SK-N-SH (cell line): ENCODE measurements at regions not wholly inside any gene's neighbourhood (a gene's known extent, or its start where the extent isn't known, plus 50 kb on each side); places are given as distances from the start of the nearest gene placed in this dataset.

Experiments used
- CTCF ChIA-PET: fragments of 300-600, 350-600 bp; formaldehyde crosslinking; extraction: SDS; loops from one replicate; lab custom pipeline; 2021; lab: Yijun Ruan, JAX
- POLR2A ChIA-PET: fragments of 350-600 bp; sonication (Branson Sonifier 250); formaldehyde crosslinking; extraction: SDS; loops from one replicate; lab custom pipeline; 2020; ENCODE audit warnings: antibody characterized with exemption, inconsistent platforms; lab: Yijun Ruan, JAX
- DNase-seq: peaks from one replicate; pipeline ENCODE4 v3.0.0; 2012
- H2AFZ ChIP-seq: fragments of 200-600 bp; sonication (generic); 2 replicates; pipeline ENCODE4 v1.8.1; 2016; ENCODE audit warnings: antibody characterized with exemption, mild to moderate bottlenecking, low read depth
- H3F3A ChIP-seq: fragments of 200-600 bp; sonication (generic); replicated peaks from 2 replicates; pipeline ENCODE3; 2016; ENCODE audit warnings: antibody characterized with exemption, mild to moderate bottlenecking; ENCODE audit not compliant: insufficient read depth
- H3K27ac ChIP-seq, 2 experiments: fragments of 200-500 bp in 1 of 2; fragments of 200-600 bp in 1 of 2; sonication (Bioruptor generic) in 1 of 2; sonication (generic), shearing (Covaris generic) in 1 of 2; 2 replicates each; pipeline versions ENCODE4 v1.5.1 to v1.6.1; 2014 to 2016; ENCODE audit warnings: low read depth in 2 of 2, inconsistent platforms in 1 of 2, low read length in 1 of 2, mild to moderate bottlenecking in 1 of 2, mixed read lengths in 1 of 2
- H3K27me3 ChIP-seq: fragments of 200-600 bp; sonication (generic), shearing (Covaris generic); 2 replicates; pipeline ENCODE4 v1.6.1; 2016; ENCODE audit warnings: mixed run types; ENCODE audit not compliant: insufficient read depth
- H3K36me3 ChIP-seq, 2 experiments: fragments of 200-500 bp in 1 of 2; fragments of 200-600 bp in 1 of 2; sonication (Bioruptor generic) in 1 of 2; sonication (generic) in 1 of 2; replicated peaks in 1 of 2; 2 replicates each; pipeline versions ENCODE3 to v1.5.1; 2014 to 2016; ENCODE audit warnings: low read length in 1 of 2, mild to moderate bottlenecking in 1 of 2; ENCODE audit not compliant: insufficient read depth in 2 of 2, control insufficient read depth in 1 of 2
- H3K4me1 ChIP-seq, 2 experiments: fragments of 200-500 bp in 1 of 2; fragments of 200-600 bp in 1 of 2; sonication (Bioruptor generic) in 1 of 2; sonication (generic), shearing (Covaris generic) in 1 of 2; 2 replicates each; pipeline versions ENCODE4 v1.5.1 to v1.6.1; 2014 to 2016; ENCODE audit warnings: low read depth in 1 of 2, low read length in 1 of 2, mixed run types in 1 of 2; ENCODE audit not compliant: insufficient read depth in 2 of 2, control insufficient read depth in 1 of 2
- H3K4me2 ChIP-seq: fragments of 200-600 bp; sonication (generic), shearing (Covaris generic); 2 replicates; pipeline ENCODE4 v1.6.1; 2017; ENCODE audit warnings: mixed run types
- H3K4me3 ChIP-seq, 2 experiments: fragments of 200-500 bp in 1 of 2; fragments of 200-600 bp in 1 of 2; sonication (Bioruptor generic) in 1 of 2; sonication (generic), shearing (Covaris generic) in 1 of 2; 2 replicates each; pipeline versions ENCODE4 v1.5.1 to v1.8.1; 2014 to 2016; ENCODE audit warnings: low read depth in 2 of 2, inconsistent platforms in 1 of 2, low read length in 1 of 2, mild to moderate bottlenecking in 1 of 2, mixed read lengths in 1 of 2, moderate library complexity in 1 of 2
- H3K79me2 ChIP-seq: fragments of 200-600 bp; sonication (generic); 2 replicates; pipeline ENCODE4 v1.8.1; 2017; ENCODE audit warnings: mild to moderate bottlenecking; ENCODE audit not compliant: insufficient read depth
- H3K9ac ChIP-seq: fragments of 200-600 bp; sonication (generic); 2 replicates; pipeline ENCODE4 v1.6.1; 2017; ENCODE audit warnings: mixed run types
- H3K9me2 ChIP-seq: fragments of 200-600 bp; sonication (generic); 2 replicates; pipeline ENCODE4 v1.6.1; 2017; ENCODE audit warnings: mixed run types
- H3K9me3 ChIP-seq: fragments of 200-600 bp; sonication (generic); 2 replicates; pipeline ENCODE4 v1.6.1; 2017; ENCODE audit warnings: mixed run types, mild to moderate bottlenecking, moderate library complexity
- H4K20me1 ChIP-seq: fragments of 200-600 bp; sonication (generic); 2 replicates; pipeline ENCODE4 v1.6.1; 2017; ENCODE audit warnings: mild to moderate bottlenecking, mixed run types; ENCODE audit not compliant: insufficient read depth
- CHD2 ChIP-seq: fragments of 150-350 bp; IDR thresholded peaks from 2 replicates; pipeline ENCODE4 v1.6.1; 2018; ENCODE audit warnings: low read length; ENCODE audit not compliant: partially characterized antibody
- CTCF ChIP-seq: fragments of 200-600 bp; sonication (generic); IDR thresholded peaks from 2 replicates; pipeline ENCODE4 v1.6.1; 2017; ENCODE audit warnings: antibody characterized with exemption, mild to moderate bottlenecking, moderate library complexity
- ELF1 ChIP-seq: IDR thresholded peaks from 2 replicates; pipeline ENCODE4 v1.4.0; 2012
- EZH2phosphoT487 ChIP-seq: fragments of 200-600 bp; sonication (generic); IDR thresholded peaks from 2 replicates; pipeline ENCODE4 v1.6.1; 2017; ENCODE audit warnings: low read depth, mixed run types, mild to moderate bottlenecking, antibody characterized with exemption, moderate library complexity, borderline replicate concordance
- GABPA ChIP-seq: IDR thresholded peaks from 2 replicates; pipeline ENCODE4 v1.4.0; 2012; ENCODE audit warnings: low read depth, mild to moderate bottlenecking
- GATA2 ChIP-seq: sonication (generic); formaldehyde crosslinking; IDR thresholded peaks from 2 replicates; pipeline ENCODE4 v1.5.0; 2020; ENCODE audit warnings: mild to moderate bottlenecking, missing genetic modification reagents
- IRF3 ChIP-seq: fragments of 150-350 bp; IDR thresholded peaks from 2 replicates; pipeline ENCODE4 v1.6.1; 2016; ENCODE audit warnings: mild to moderate bottlenecking, low read depth, low read length
- MAX ChIP-seq: IDR thresholded peaks from 2 replicates; pipeline ENCODE4 v1.4.0; 2012; ENCODE audit warnings: low read depth
- PBX3 ChIP-seq: IDR thresholded peaks from 2 replicates; pipeline ENCODE4; 2012
- POLR2AphosphoS5 ChIP-seq: IDR thresholded peaks from 2 replicates; pipeline ENCODE4 v1.6.1; 2012; ENCODE audit warnings: low read depth, low read length
- RAD21 ChIP-seq: IDR thresholded peaks from 2 replicates; pipeline ENCODE4 v1.6.1; 2012; ENCODE audit warnings: mild to moderate bottlenecking, low read length
- REST ChIP-seq: IDR thresholded peaks from 2 replicates; pipeline ENCODE4 v1.6.1; 2012; ENCODE audit warnings: mild to moderate bottlenecking, low read depth, low read length, moderate library complexity
- SMC3 ChIP-seq: IDR thresholded peaks from 2 replicates; pipeline ENCODE4 v1.6.1; 2012; ENCODE audit warnings: low read depth, low read length, improper control_type of control experiment
- USF1 ChIP-seq: IDR thresholded peaks from 2 replicates; pipeline ENCODE4 v1.4.0; 2012; ENCODE audit warnings: low read depth, borderline replicate concordance
- ZBTB33 ChIP-seq: IDR thresholded peaks from 2 replicates; pipeline ENCODE4 v1.4.0; 2012; ENCODE audit warnings: low read depth, borderline replicate concordance
- WGBS: methylation state at CpG from one replicate; pipeline ENCODE4 v1.1.6; 2017; ENCODE audit warnings: low lambda C conversion rate; 5-methylcytosine and 5-hydroxymethylcytosine counted together

GRCh38 chr1:88488237-88488636 lies 195.8 kb upstream of the PKN2 start:
- ChIA-PET POLR2A (no interaction called here), CTCF (no interaction called here)
- H3K27ac ChIP-seq = no peak overlapping the region
- no peak overlapping the region for H3K9ac ChIP-seq
- TF ChIP-seq EZH2phosphoT487 (no peak), RAD21 (no peak)
- no peak overlapping the region for H2AFZ ChIP-seq
- no peaks in the 10 kb centered on the region for H3K9me3 ChIP-seq
- H3K79me2 ChIP-seq = no peaks in the 10 kb centered on the region
- H3K27me3 ChIP-seq = no peaks in the 10 kb centered on the region; the same call in 1 of the 2 replicates
- no peak for DNase-seq
- H3K4me3 ChIP-seq = no peak overlapping the region
- no peaks in the 10 kb centered on the region for H3K4me1 ChIP-seq
- WGBS = 2% methylated on average over 4 of the region's 4 CpGs
- no peaks in the 10 kb centered on the region for H3K36me3 ChIP-seq
- H3K4me2 ChIP-seq = no peak overlapping the region
- H3F3A ChIP-seq = no peaks in the 10 kb centered on the region
- H3K9me2 ChIP-seq = no peaks in the 10 kb centered on the region
- no peaks in the 10 kb centered on the region for H4K20me1 ChIP-seq

- TF ChIP-seq GATA2 (no peak), SMC3 (no peak), CHD2 (no peak), ELF1 (no peak), CTCF (no peak), USF1 (no peak), ZBTB33 (no peak), POLR2AphosphoS5 (no peak), MAX (no peak), IRF3 (no peak), GABPA (no peak), PBX3 (no peak), REST (no peak)
- no peaks in the 10 kb centered on the region for H3K79me2 ChIP-seq
- ChIA-PET POLR2A (no interaction called here), CTCF (no interaction called here)
- no peak overlapping the region for H3K4me2 ChIP-seq
- no peak for DNase-seq
- H3K4me3 ChIP-seq = no peak overlapping the region
- no peaks in the 10 kb centered on the region for H3K4me1 ChIP-seq
- no peak overlapping the region for H3K27ac ChIP-seq
- H3K9me2 ChIP-seq = no peaks in the 10 kb centered on the region
- H4K20me1 ChIP-seq = no peaks in the 10 kb centered on the region
- H3K9me3 ChIP-seq = no peaks in the 10 kb centered on the region
- 3% methylated on average over 2 of the region's 2 CpGs for WGBS
- no peak overlapping the region for H3K9ac ChIP-seq
- no peaks in the 10 kb centered on the region for H3K36me3 ChIP-seq
- H3F3A ChIP-seq = no peaks in the 10 kb centered on the region
- H3K27me3 ChIP-seq = no peaks in the 10 kb centered on the region; the same call in 1 of the 2 replicates
- no peak overlapping the region for H2AFZ ChIP-seq
Measured at GRCh38 chr1:88490676-88491075, 193.4 kb upstream of the PKN2 start.
